NB4 (cell line): ENCODE measurements at regions not wholly inside any gene's neighbourhood (a gene's known extent, or its start where the extent isn't known, plus 50 kb on each side); places are given as distances from the start of the nearest gene placed in this dataset.

Source experiments
- POLR2A ChIP-seq: IDR thresholded peaks from 2 replicates; pipeline ENCODE4 v1.6.1; 2011; ENCODE audit warnings: mild to moderate bottlenecking; ENCODE audit not compliant: insufficient read length; ENCODE audit errors: extremely low read depth
- TF ChIP-seq, protein P1 (sequence below): IDR thresholded peaks from one replicate; pipeline ENCODE4 v1.5.1; 2012; ENCODE audit warnings: low read depth, low read length
- TF ChIP-seq, protein P2 (sequence below): IDR thresholded peaks from 2 replicates; pipeline ENCODE4 v1.6.1; 2011; ENCODE audit warnings: low read depth, low read length

DNA sequence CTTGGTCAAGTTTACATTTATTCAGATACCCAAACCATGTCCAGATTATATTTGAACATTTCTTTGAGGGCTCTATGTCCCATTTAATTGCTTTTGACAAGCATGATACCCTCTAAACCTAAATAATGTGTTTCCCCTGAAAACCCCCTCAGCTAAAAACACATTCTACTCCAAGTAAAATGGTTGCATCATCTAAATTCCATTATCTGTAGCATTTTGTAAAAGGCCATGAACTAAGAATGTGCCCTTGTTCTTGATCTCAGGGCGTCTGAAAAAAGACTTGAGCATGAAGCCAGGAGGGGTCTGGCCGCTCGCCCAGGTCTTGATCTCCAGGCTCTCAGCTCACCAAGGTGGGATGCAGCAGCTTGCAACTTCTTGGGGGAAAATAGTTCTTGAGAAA is 53.5 kb upstream of the ERCC6L2 start:
- TF ChIP-seq POLR2A = no peak
- TF ChIP-seq, protein P1, sequence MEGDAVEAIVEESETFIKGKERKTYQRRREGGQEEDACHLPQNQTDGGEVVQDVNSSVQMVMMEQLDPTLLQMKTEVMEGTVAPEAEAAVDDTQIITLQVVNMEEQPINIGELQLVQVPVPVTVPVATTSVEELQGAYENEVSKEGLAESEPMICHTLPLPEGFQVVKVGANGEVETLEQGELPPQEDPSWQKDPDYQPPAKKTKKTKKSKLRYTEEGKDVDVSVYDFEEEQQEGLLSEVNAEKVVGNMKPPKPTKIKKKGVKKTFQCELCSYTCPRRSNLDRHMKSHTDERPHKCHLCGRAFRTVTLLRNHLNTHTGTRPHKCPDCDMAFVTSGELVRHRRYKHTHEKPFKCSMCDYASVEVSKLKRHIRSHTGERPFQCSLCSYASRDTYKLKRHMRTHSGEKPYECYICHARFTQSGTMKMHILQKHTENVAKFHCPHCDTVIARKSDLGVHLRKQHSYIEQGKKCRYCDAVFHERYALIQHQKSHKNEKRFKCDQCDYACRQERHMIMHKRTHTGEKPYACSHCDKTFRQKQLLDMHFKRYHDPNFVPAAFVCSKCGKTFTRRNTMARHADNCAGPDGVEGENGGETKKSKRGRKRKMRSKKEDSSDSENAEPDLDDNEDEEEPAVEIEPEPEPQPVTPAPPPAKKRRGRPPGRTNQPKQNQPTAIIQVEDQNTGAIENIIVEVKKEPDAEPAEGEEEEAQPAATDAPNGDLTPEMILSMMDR = no peak
- TF ChIP-seq, protein P2, sequence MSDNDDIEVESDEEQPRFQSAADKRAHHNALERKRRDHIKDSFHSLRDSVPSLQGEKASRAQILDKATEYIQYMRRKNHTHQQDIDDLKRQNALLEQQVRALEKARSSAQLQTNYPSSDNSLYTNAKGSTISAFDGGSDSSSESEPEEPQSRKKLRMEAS = no peak
